ENCODE measurements at regions not wholly inside any gene's neighbourhood (a gene's known extent, or its start where the extent isn't known, plus 50 kb on each side); places are given as distances from the start of the nearest gene placed in this dataset.

GRCh38 chr6:121617388-121617787 is 181.9 kb downstream of the GJA1 start:
- no peak for TF ChIP-seq POLR2A (IDR thresholded peaks at IDR 0.05; ENCODE audit: low read length)
- TF ChIP-seq GATA1 (IDR thresholded peaks at IDR 0.05; ENCODE audit: low read depth, low read length) = no peak

Data from erythroblast (primary cell).